ENCODE measurements at regions not wholly inside any gene's neighbourhood (a gene's known extent, or its start where the extent isn't known, plus 50 kb on each side); places are given as distances from the start of the nearest gene placed in this dataset.

GRCh38 chr4:129916991-129917390 lies 821.0 kb downstream of the C4orf33 start:
- TF ChIP-seq CTCF (IDR thresholded peaks at IDR 0.05) (no peak), POLR2A (IDR thresholded peaks at IDR 0.05; ENCODE audit: low read depth) (no peak), EP300 (IDR thresholded peaks at IDR 0.05) (no peak)
